HL-60 (cell line): ENCODE measurements at regions not wholly inside any gene's neighbourhood (a gene's known extent, or its start where the extent isn't known, plus 50 kb on each side); places are given as distances from the start of the nearest gene placed in this dataset.

Source experiments
- DNase-seq, 2 experiments: peaks; one replicate each; pipeline ENCODE4 v3.0.0-alpha.2; 2010 to 2020; ENCODE audit warnings: low read depth in 1 of 2, low spot score in 1 of 2
- H3K27ac ChIP-seq: fragments of 250-450 bp; sonication (Bioruptor Pico); replicated peaks from 2 replicates; pipeline ENCODE4 v1.5.1; 2020; ENCODE audit warnings: mild to moderate bottlenecking, moderate library complexity
- H3K27me3 ChIP-seq: fragments of 250-450 bp; sonication (Bioruptor Pico); 2 replicates; pipeline ENCODE4 v1.5.1; 2021; ENCODE audit warnings: mild to moderate bottlenecking, moderate library complexity; ENCODE audit not compliant: insufficient read depth, poor library complexity, severe bottlenecking
- H3K4me3 ChIP-seq: replicated peaks from 2 replicates; pipeline ENCODE4 v1.5.1; 2011; ENCODE audit warnings: mild to moderate bottlenecking, control low read depth, low read length; ENCODE audit not compliant: insufficient read depth
- CTCF ChIP-seq: IDR thresholded peaks from one replicate; pipeline ENCODE4 v1.5.1; 2011; ENCODE audit warnings: low read length, control low read depth, inconsistent platforms; ENCODE audit not compliant: insufficient read depth
- GABPA ChIP-seq: IDR thresholded peaks from 2 replicates; pipeline ENCODE4 v1.6.1; 2012; ENCODE audit warnings: low read depth
- POLR2AphosphoS5 ChIP-seq: IDR thresholded peaks from 2 replicates; pipeline ENCODE4 v1.6.1; 2012; ENCODE audit warnings: low read depth
- SPI1 ChIP-seq: IDR thresholded peaks from 2 replicates; pipeline ENCODE4 v1.6.1; 2012; ENCODE audit warnings: low read depth, mild to moderate bottlenecking, borderline replicate concordance
- TF ChIP-seq, protein P1 (sequence below): IDR thresholded peaks from 2 replicates; pipeline ENCODE4 v1.6.1; 2012; ENCODE audit warnings: low read depth; ENCODE audit not compliant: insufficient replicate concordance

DNA sequence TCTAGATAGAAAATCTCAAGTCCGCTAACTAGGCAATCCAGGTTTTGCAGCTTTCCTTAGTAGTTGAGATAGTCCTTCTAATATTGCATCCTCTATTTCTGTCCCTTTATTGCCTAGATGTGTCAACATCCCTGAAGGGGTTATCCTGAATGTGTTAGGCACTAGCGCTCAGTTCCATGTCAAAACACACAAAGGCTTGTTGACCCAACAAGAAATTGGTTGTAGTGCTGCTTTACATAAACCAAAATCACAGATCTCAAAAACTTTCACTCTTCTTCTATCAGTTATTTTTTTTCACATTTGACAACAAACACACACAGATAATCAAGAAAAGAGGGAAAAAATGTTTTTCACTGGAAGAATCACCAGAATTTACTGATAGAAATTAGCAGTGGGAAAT is 51.4 kb upstream of the SOX2 start:
- H3K27ac ChIP-seq = no peak overlapping the region
- TF ChIP-seq SPI1 (no peak), CTCF (no peak), GABPA (no peak), POLR2AphosphoS5 (no peak)
- TF ChIP-seq, protein P1, sequence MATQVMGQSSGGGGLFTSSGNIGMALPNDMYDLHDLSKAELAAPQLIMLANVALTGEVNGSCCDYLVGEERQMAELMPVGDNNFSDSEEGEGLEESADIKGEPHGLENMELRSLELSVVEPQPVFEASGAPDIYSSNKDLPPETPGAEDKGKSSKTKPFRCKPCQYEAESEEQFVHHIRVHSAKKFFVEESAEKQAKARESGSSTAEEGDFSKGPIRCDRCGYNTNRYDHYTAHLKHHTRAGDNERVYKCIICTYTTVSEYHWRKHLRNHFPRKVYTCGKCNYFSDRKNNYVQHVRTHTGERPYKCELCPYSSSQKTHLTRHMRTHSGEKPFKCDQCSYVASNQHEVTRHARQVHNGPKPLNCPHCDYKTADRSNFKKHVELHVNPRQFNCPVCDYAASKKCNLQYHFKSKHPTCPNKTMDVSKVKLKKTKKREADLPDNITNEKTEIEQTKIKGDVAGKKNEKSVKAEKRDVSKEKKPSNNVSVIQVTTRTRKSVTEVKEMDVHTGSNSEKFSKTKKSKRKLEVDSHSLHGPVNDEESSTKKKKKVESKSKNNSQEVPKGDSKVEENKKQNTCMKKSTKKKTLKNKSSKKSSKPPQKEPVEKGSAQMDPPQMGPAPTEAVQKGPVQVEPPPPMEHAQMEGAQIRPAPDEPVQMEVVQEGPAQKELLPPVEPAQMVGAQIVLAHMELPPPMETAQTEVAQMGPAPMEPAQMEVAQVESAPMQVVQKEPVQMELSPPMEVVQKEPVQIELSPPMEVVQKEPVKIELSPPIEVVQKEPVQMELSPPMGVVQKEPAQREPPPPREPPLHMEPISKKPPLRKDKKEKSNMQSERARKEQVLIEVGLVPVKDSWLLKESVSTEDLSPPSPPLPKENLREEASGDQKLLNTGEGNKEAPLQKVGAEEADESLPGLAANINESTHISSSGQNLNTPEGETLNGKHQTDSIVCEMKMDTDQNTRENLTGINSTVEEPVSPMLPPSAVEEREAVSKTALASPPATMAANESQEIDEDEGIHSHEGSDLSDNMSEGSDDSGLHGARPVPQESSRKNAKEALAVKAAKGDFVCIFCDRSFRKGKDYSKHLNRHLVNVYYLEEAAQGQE = no peak
- H3K4me3 ChIP-seq = no peak overlapping the region
- DNase-seq = no peak
- no peaks in the 10 kb centered on the region for H3K27me3 ChIP-seq

- no peak overlapping the region for H3K4me3 ChIP-seq
- no peak for TF ChIP-seq GABPA
- no peak for TF ChIP-seq POLR2AphosphoS5
- TF ChIP-seq, protein P1 = no peak
- no peak for TF ChIP-seq SPI1
- TF ChIP-seq CTCF = no peak
- H3K27me3 ChIP-seq = no peaks in the 10 kb centered on the region
- no peak for DNase-seq
- no peak overlapping the region for H3K27ac ChIP-seq
These were observed 74.3 kb upstream of the SOX2 start for GRCh38 chr3:181637456-181637855.

GRCh38 chr3:181637056-181637455 is 74.7 kb upstream of the SOX2 start:
- H3K4me3 ChIP-seq = no peak overlapping the region
- H3K27ac ChIP-seq = no peak overlapping the region
- no peak for DNase-seq
- no peaks in the 10 kb centered on the region for H3K27me3 ChIP-seq
- TF ChIP-seq POLR2AphosphoS5 = no peak
- TF ChIP-seq GABPA = no peak
- TF ChIP-seq, protein P1 = no peak
- TF ChIP-seq CTCF = no peak
- no peak for TF ChIP-seq SPI1
